ENCODE measurements at regions not wholly inside any gene's neighbourhood (a gene's known extent, or its start where the extent isn't known, plus 50 kb on each side); places are given as distances from the start of the nearest gene placed in this dataset.

- no peak for TF ChIP-seq POLR2AphosphoS5 (IDR thresholded peaks at IDR 0.05; ENCODE audit: borderline replicate concordance, low read depth, low read length)
- no peak for TF ChIP-seq FOXP2 (optimal IDR thresholded peaks at IDR 0.05; ENCODE audit: control extremely low read depth, extremely low read length, insufficient read depth)
- TF ChIP-seq EZH2 (IDR thresholded peaks at IDR 0.05) = no peak
Measured at GRCh38 chr6:21792177-21792576, 198.6 kb downstream of the SOX4 start.
